ENCODE measurements at regions not wholly inside any gene's neighbourhood (a gene's known extent, or its start where the extent isn't known, plus 50 kb on each side); places are given as distances from the start of the nearest gene placed in this dataset.
"Not testable (repeated sequence)": the region's sequence is repeated elsewhere in the genome, so short reads cannot be mapped to it uniquely, and the experiment has no call there.

- DNase-seq, result no peak
Measured at GRCh38 chr5:125912028-125912427, 511.2 kb upstream of the GRAMD2B start.

DNA sequence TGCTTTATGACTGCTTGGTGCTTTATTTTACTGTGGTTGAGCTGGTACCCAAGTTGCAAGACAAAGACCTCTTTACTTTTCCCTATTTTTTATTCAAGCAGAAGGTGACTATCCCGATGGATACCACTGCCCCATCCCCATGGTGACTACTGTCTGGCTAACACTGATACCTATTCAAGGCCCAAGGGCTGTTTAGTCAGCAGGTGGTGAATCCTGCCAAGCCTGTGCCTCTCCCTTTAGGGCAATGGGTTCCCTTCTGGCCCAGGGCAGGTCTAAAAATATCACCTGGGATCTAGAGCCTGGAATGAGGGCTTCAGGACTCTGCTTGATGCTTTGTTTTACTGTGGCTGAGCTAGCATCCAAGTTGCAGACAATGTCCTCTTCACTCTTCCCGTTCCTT, 510.0 kb upstream of the GRAMD2B start:
- no peak for DNase-seq

- no peak for DNase-seq
Measured at GRCh38 chr5:125914471-125914870, 508.7 kb upstream of the GRAMD2B start.

DNA sequence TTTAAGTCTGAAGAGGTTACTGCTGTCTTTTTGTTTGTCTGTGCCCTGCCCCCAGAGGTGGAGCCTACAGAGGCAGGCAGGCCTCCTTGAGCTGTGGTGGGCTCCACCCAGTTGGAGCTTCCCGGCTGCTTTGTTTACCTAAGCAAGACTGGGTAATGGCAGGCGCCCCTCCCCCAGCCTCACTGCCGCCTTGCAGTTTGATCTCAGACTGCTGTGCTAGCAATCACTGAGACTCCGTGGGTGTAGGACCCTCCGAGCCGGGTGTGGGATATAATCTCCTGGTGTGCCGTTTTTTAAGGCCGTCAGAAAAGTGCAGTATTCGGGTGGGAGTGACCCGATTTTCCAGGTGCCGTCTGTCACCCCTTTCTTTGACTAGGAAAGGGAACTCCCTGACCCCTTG, 499.3 kb upstream of the GRAMD2B start:
- DNase-seq, result not testable (repeated sequence)

DNA sequence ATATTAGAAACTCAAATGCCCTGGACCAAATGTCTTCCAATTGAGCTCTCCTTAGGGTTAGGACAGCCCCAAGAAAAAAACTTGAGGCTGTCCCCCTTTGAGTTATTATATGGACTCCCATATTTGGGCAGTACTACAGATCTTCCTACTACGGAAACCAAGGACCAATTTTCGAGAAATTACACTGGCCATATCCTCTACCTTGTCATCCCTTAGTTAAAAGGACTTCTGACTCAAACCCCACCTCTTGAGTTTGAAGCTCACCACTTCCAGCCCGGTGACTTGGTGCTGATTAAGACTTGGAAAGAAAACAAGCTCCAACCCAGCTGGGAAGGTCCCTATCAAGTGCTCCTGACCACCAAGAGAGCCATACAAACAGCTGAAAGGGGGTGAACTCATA, 497.0 kb upstream of the GRAMD2B start:
- DNase-seq, result no peak

DNA sequence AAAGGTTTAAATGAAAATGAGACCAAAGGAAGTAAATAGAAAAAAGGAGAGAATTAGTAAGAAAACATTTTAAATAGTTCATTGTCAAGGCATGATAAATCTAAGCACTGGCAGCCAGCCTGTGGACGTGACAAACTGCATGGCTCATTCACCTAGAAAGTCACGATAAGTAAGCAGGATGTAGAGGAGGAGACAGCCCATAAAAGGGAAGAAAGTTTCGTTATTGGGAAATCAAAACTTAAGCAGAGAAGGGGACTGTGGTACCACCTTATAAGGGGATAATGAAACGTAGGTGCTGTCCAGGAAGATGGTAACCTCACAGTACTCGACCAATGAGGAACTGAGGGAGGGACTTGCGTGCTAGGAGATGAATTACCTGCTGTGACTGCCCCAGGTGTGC, 494.5 kb upstream of the GRAMD2B start:
- no peak for DNase-seq

- DNase-seq, result no peak
Measured at GRCh38 chr5:125950012-125950615, 473.1 kb upstream of the GRAMD2B start.

GRCh38 chr5:125961150-125961549, 462.1 kb upstream of the GRAMD2B start:
- no peak for DNase-seq

GRCh38 chr5:125965577-125965976, 457.6 kb upstream of the GRAMD2B start:
- no peak for DNase-seq

DNA sequence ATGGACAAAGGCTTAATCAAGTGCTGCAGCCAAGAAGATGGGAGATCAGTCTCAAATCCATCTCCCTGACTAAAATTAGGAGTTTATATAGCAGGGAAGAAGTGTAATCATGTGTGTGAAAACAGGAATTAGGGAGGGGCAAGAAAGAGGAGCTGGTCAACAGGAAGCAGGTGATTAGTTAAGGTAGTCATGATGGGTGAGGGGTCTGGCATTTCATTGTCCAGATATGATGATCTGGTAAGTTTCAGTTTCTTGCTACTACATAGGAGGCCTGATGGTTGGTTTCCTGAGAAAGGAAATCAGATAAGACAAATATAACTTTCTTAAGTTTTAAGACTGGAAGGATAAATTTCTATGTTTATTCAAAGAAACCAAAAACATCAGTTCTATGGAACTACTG, 455.6 kb upstream of the GRAMD2B start:
- no peak for DNase-seq

- no peak for DNase-seq
Measured at GRCh38 chr5:125969011-125969813, 454.0 kb upstream of the GRAMD2B start.

- DNase-seq, result no peak
Measured at GRCh38 chr5:125969814-125970171, 453.4 kb upstream of the GRAMD2B start.

- DNase-seq, result no peak
Measured at GRCh38 chr5:125970631-125971307, 452.4 kb upstream of the GRAMD2B start.

GRCh38 chr5:125972706-125973105, 450.5 kb upstream of the GRAMD2B start:
- DNase-seq, result no peak

DNA sequence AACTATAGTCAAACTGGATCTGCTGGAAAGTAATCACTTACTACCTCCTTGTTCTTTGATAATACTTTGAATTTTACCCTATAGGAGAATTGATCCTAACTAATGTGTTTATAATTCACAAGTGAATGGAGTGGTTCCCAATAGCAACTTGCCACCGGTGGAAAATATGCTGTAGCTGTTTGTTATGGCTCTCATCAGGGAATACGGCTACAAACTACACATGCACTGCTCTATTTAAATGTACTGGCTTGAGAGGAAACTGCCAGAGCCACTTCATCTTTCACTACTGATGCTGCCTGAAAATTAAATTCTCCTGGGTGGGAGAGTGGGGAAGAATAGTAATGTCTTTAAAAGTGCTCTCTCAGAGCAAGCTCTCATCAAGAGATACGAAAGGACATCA, 448.5 kb upstream of the GRAMD2B start:
- DNase-seq, result no peak

- DNase-seq, result no peak
Measured at GRCh38 chr5:125976421-125977000, 446.7 kb upstream of the GRAMD2B start.

DNA sequence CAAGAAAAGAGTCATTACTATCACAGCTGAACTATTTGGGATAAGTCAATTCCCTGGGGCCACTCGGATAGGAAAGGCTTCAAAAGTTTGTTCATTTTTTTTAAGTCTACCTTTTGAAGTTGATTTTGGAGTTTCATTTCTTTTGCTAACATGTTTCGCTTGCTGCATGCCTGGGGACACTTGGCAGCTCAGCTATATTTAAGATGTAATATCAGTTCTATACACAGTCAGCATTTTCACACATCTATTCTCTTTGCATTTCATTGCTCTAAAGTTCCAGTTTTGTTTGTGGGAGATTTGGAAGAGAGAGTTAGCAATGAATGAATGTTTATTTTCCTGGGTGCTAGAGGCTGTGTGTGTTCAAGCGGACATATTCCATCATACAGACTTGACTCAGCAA, 445.2 kb upstream of the GRAMD2B start:
- DNase-seq, result no peak

- no peak for DNase-seq
Measured at GRCh38 chr5:125979636-125980035, 443.6 kb upstream of the GRAMD2B start.

- no peak for DNase-seq
Measured at GRCh38 chr5:125981016-125981415, 442.2 kb upstream of the GRAMD2B start.

- no peak for DNase-seq
Measured at GRCh38 chr5:125987677-125988255, 435.4 kb upstream of the GRAMD2B start.

DNA sequence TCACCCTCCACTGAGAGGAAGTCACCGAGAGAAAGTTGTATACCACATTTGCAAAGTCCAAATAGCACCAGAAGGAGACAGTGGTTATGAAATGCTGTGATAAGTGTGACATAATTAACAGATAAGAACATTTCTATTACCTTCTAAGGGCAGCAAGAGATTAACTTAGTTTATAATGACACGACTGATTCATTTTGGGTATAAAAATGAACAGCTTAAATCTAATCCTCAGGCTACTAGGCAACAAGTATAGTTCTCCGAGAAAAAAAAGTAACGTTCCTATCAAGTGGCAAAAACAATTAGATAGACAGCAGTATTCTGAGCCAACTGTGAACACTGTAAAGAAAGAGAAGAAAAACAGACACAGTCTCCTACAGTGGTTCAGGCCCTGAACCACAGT, 431.2 kb upstream of the GRAMD2B start:
- DNase-seq, result no peak

DNA sequence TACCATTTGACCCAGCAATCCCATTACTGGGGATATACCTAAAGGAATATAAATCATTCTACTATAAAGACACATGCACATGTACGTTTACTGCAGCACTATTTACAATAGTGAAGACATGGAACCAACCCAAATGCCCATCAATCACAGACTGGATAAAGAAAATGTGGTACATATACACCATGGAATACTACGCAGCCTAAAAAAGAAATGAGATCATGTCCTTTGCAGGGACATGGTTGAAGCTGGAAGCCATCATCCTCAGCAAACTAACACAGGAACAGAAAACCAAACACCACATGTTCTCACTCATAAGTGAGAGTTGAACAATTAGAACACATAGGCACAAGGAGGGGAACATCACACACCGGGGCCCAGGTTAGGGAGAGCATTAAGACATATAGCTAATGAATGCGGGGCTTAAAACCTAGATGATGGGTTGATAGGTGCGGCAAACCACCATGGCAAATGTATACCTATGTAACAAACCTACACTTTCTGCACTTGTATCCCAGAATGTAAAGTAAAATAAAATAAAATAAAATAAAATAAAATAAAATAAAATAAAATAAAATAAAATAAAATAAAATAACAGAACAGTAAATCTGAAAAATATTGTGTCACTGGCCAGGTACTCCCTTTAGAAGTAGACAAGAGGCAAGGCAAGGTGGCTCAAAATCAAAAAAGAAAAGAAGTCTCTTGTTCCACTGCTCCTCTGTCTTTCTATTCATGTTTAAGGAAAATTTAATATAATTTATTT, 423.8 kb upstream of the GRAMD2B start:
- DNase-seq, result not testable (repeated sequence)

DNA sequence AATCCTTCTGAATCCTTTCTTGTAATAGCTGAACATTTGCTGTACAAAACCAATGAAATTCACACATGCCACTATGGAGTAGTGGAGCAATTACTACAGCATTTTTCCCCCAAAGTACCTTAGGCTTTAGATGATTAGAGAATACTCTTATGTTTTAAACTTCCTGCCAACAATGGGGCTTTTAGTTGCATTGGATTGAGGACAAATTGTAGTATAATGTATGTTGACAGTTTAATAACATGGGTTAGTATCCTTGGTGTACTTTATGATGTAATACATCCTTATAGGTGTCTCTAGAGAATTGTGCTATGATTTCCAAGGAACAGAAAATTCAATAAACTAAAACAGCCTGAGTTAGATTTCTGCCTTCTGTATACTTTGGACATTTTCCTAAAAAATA, 422.7 kb upstream of the GRAMD2B start:
- no peak for DNase-seq

All from left hindlimb (tissue), 1 donor.